ENCODE measurements at regions not wholly inside any gene's neighbourhood (a gene's known extent, or its start where the extent isn't known, plus 50 kb on each side); places are given as distances from the start of the nearest gene placed in this dataset.

DNA sequence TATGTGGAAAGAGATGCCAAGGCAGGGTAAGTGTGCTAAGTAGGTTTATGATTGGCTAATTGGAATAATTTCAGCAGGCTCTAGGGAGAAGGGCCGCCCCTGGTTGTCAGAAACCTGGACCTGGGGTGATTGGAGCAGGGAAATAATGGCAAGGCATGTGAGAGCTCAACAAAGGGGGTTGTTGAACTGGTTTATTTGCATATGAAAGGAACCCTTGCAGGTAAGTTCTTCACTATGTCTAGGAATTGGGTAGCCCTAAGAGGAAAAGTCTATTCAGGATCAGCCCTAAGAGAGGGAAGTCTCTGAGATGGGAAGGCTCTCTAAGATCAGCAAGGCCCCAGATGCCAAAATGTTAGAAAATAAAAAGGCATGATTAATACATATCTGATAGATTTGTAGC, 139.9 kb upstream of the PRNP start:
- no peak for DNase-seq
- no peak overlapping the region for H3K4me3 Mint-ChIP-seq
- ChIA-PET CTCF (no interaction called here), POLR2A (no interaction called here)
- H3K36me3 Mint-ChIP-seq (ENCODE audit: low read depth) = no peaks in the 10 kb centered on the region
- H3K27ac Mint-ChIP-seq = no peak overlapping the region
- no peaks in the 10 kb centered on the region for H3K4me1 Mint-ChIP-seq
- H3K9me3 Mint-ChIP-seq = no peaks in the 10 kb centered on the region
- peaks cover 46% of the 10 kb centered on the region for H3K27me3 Mint-ChIP-seq

DNA sequence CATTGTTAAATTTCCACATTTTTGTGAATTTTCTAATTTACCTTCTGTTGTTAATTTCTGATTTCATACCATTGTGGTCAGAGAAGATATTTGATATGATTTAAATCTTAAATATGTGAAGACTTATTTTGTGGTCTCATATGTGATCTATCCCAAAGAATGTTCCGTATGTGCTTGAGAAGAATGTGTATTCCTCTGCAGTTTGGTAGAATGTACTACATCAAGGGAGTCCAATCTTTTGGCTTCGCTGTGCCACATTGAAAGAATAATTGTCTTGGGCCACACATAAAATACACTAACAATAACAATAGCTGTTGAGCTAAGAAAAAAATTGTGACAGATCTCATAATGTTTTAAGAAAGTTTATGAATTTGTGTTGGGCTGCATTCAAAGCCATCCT, 140.7 kb upstream of the PRNP start:
- Mint-ChIP-seq H3K9me3 (no peaks in the 10 kb centered on the region), H3K27me3 (peaks cover 51% of the 10 kb centered on the region), H3K4me1 (no peaks in the 10 kb centered on the region), H3K4me3 (no peak overlapping the region), H3K27ac (no peak overlapping the region), H3K36me3 (ENCODE audit: low read depth) (no peaks in the 10 kb centered on the region)
- ChIA-PET POLR2A (no interaction called here), CTCF (no interaction called here)
- DNase-seq = no peak

DNA sequence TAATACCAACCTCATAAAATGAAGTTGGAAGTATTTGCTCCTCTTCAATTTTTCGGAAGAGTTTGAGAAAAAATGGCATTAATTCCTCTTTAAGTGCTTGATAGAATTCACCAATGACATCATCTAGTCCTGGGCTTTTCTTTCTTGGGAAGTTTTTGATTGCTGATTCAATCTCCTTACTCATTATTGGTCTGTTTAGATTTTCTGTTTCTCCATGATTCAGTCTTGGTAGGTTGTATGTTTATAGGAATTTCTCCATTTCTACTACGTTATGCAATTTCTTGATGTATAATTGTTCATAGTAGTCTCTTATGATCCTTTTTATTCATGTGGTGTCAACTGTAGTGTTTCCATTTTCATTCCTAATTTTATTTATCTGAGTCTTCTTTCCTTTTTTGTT, 141.5 kb upstream of the PRNP start:
- Mint-ChIP-seq H3K27ac (no peak overlapping the region), H3K4me3 (no peak overlapping the region), H3K4me1 (no peaks in the 10 kb centered on the region), H3K9me3 (no peaks in the 10 kb centered on the region), H3K27me3 (peaks cover 51% of the 10 kb centered on the region), H3K36me3 (ENCODE audit: low read depth) (no peaks in the 10 kb centered on the region)
- ChIA-PET CTCF (no interaction called here), POLR2A (no interaction called here)
- DNase-seq = no peak

DNA sequence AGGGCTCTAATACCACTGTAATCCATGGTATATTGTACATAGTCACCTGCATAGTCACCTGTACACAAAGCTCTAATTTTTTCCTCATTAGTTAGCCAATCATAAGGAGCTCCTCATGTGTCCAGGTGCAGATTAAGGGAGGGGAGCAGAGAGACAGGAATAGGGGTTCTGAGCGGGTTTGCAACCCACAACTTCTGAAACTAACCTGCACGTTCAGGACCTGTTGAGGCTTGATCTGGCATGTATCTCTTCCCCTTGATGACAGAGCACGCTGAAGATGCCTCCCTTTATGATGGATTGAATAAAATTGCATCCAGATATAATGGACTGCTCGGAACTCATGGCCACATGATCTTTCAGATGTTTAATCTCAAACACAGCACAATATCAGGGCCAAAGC, 144.0 kb upstream of the PRNP start:
- no peak overlapping the region for H3K4me3 Mint-ChIP-seq
- DNase-seq = no peak
- no peak overlapping the region for H3K27ac Mint-ChIP-seq
- H3K4me1 Mint-ChIP-seq = no peaks in the 10 kb centered on the region
- ChIA-PET POLR2A (no interaction called here), CTCF (no interaction called here)
- H3K27me3 Mint-ChIP-seq = peaks cover 52% of the 10 kb centered on the region
- H3K9me3 Mint-ChIP-seq = no peaks in the 10 kb centered on the region
- no peaks in the 10 kb centered on the region for H3K36me3 Mint-ChIP-seq (ENCODE audit: low read depth)

DNA sequence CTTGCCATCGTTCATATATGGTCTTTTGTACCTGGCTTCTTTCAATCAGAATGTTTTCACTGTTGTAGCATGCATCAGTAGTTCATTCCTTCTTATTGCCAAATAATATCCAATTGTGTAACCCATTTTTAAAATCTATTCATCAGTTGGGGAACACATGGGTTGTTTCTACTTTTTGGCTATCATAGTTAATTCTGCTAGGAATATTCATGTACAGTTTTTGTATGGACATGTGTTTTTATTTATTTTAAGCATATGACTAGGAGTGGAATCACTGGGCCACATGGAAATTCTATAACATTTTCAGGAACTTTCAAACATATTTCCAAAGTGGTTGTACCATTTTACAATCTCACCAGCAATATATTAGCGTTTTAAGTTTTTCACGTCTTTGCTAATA, 151.9 kb upstream of the PRNP start:
- H3K36me3 Mint-ChIP-seq (ENCODE audit: low read depth) = no peaks in the 10 kb centered on the region
- H3K4me3 Mint-ChIP-seq = no peak overlapping the region
- CTCF ChIA-PET = no interaction called here
- no peaks in the 10 kb centered on the region for H3K9me3 Mint-ChIP-seq
- POLR2A ChIA-PET = no interaction called here
- peaks cover 39% of the 10 kb centered on the region for H3K27me3 Mint-ChIP-seq
- no peak overlapping the region for H3K27ac Mint-ChIP-seq
- no peaks in the 10 kb centered on the region for H3K4me1 Mint-ChIP-seq
- no peak for DNase-seq

DNA sequence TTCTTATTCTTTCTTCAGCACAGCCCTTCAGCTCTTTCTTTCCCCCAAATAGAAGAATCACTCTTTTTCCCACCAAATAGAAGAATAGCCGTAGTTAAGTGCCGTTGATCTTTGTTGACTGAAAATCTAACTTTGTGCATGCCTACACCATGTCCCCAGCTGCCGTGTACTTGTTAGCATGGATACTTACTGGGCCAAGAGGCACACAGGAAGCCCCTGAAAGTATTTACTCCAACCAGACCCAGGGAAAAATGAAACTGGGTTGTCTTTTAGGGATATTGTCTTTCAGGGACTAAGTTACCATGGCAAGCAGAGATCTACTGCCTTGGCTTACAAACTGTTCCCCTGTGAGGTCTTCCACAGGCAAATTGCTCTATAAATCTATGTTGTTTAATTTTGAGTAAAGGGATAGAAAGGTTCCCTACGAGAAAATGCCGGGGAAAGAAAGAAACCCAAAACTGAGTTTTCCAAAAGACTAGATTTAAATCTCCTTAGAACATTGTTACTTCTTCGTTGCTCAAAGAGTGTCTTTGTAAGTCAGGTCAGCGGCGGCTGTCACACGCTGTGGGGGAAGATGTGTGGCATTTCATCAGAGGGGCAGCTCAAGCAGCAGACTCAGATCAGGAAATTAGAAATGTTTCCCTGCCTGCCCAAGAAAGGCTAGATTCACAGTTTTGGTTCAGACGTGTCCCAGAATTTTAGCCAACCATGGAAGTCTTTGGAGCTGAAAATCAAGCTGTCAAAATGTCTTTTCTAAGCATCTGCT, 152.7 kb upstream of the PRNP start:
- H3K27me3 Mint-ChIP-seq = peaks cover 41% of the 10 kb centered on the region
- no peak for DNase-seq
- CTCF ChIA-PET = no interaction called here
- H3K36me3 Mint-ChIP-seq (ENCODE audit: low read depth) = no peaks in the 10 kb centered on the region
- H3K4me3 Mint-ChIP-seq = no peak overlapping the region
- no peak overlapping the region for H3K27ac Mint-ChIP-seq
- H3K9me3 Mint-ChIP-seq = no peaks in the 10 kb centered on the region
- H3K4me1 Mint-ChIP-seq = no peaks in the 10 kb centered on the region
- POLR2A ChIA-PET = no interaction called here

DNA sequence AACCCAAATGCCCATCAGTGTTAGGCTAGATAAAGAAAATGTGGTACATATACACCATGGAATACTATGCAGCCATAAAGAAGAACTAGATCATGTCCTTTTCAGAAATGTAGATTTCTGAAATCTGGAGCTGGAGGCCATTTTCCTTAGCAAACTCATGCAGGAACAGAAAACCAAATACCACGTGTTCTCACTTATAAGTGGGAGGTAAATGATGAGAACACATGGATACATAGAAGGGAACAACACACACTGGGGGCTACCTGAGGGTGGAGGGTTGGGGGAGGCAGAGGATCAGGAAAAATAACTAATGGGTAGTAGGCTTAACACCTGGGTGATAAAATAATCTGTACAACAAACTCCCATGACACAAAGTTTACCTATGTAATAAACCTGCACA, 153.5 kb upstream of the PRNP start:
- no peak overlapping the region for H3K4me3 Mint-ChIP-seq
- H3K9me3 Mint-ChIP-seq = no peaks in the 10 kb centered on the region
- no peak overlapping the region for H3K27ac Mint-ChIP-seq
- no peaks in the 10 kb centered on the region for H3K4me1 Mint-ChIP-seq
- ChIA-PET POLR2A (no interaction called here), CTCF (no interaction called here)
- DNase-seq = no peak
- no peaks in the 10 kb centered on the region for H3K36me3 Mint-ChIP-seq (ENCODE audit: low read depth)
- peaks cover 43% of the 10 kb centered on the region for H3K27me3 Mint-ChIP-seq

DNA sequence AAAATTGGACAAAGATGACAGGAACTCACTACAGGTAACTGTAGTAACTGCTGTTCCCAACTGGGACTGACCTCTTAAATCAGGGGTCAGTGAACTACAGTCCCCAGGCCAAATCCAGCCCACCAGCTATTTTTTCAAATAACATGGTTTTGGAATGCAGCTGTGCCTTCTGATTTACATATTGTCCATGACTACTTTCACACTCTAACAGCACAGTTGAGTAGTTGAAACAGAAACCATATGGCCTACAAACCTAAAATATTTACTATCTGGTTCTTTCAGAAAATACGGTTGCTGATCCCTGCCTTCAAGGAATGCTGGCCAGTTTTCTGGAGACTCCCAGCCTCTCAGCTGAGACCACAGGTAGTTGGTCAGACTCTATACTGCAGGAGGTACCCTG, 161.5 kb upstream of the PRNP start:
- no peak for DNase-seq
- Mint-ChIP-seq H3K36me3 (ENCODE audit: low read depth) (no peaks in the 10 kb centered on the region), H3K4me3 (no peak overlapping the region)

DNA sequence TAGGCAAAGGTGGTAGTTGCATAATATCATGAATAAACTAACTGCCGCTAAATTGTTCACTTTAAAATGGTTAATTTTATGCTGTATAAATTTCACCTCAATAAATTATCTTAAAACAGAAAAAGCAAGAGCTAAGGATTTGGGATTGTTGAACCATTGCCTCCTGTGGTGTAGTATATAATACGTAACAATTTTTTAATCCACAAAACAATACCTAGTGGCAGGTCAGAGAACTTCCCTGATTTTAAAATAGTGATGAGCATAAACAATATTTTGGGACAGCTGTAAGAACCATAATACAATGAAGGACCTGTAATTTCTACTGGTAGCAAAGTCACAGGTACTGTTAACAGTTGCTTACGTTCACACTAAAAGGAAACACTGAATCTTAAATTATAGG, 161.9 kb upstream of the PRNP start:
- Mint-ChIP-seq H3K27me3 (peaks cover 28% of the 10 kb centered on the region), H3K27ac (no peak overlapping the region), H3K4me1 (no peaks in the 10 kb centered on the region), H3K4me3 (no peak overlapping the region), H3K36me3 (ENCODE audit: low read depth) (no peaks in the 10 kb centered on the region), H3K9me3 (no peaks in the 10 kb centered on the region)
- DNase-seq = no peak
- ChIA-PET CTCF (no interaction called here), POLR2A (no interaction called here)

More for the DNA sequence above, 161.5 kb upstream of the PRNP start:
- Mint-ChIP-seq H3K27me3 (peaks cover 28% of the 10 kb centered on the region), H3K4me1 (no peaks in the 10 kb centered on the region), H3K9me3 (no peaks in the 10 kb centered on the region), H3K27ac (no peak overlapping the region)
- ChIA-PET POLR2A (no interaction called here), CTCF (no interaction called here)

DNA sequence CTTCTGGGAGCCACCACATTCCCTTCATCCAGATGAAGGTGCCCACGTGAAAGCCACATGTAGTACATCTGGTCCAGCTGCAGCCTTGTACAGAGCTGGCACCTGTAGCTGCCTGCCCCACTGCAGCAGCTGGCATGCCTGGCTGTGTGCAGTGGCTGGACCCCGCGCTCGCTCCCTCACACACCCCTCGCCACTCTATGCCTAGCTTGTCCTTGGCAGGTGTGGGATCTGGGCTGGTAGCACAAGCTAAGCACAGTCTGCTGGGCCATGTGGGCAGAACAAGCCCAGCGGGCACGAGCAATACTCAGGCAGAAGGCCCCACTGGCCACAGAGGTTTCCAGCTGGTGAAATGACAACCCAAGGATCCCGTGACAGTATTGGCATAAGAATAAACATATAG, 163.9 kb upstream of the PRNP start:
- Mint-ChIP-seq H3K4me3 (no peak overlapping the region), H3K9me3 (no peaks in the 10 kb centered on the region), H3K27ac (no peak overlapping the region), H3K4me1 (no peaks in the 10 kb centered on the region), H3K36me3 (ENCODE audit: low read depth) (no peaks in the 10 kb centered on the region), H3K27me3 (peaks cover 20% of the 10 kb centered on the region)
- ChIA-PET CTCF (no interaction called here), POLR2A (no interaction called here)
- no peak for DNase-seq

DNA sequence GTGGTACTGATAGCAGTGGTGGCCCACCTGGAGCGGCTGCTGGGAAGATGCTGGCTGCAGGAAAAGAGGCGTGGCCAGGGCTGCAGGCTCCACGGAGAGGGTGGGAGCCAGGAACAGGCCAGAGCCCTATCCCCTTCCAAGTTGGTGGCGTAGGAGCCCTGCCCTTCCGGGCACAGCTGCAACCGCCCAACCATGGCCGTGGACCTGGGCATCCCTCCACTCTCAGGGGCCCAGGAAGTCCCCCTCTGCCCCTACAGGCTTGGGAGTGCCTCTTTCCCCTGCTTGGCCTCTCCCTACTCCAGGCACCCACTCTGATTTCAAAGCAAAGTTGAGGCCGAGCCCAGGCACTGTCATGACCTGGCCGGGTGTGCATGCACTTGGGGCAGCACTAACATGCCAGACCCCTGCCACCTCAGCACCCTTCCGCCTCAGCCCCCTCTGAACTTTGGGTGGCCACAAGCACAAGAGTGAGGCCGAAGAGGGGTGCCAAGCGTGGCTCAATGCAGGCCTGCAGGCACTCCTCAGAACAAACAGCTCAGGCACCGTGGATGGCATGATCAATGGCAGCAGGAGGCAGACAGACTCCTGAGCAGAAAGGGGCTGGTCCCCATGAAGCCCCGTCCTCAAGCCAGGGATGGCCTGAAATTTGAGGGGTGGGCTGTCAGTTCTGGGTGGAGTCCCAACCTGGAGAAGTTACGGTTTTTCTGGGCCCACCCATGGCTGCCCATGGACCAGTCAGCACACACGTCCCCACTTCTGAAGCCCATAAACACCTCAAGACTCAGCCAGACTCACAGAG, 164.9 kb upstream of the PRNP start:
- no peaks in the 10 kb centered on the region for H3K4me1 Mint-ChIP-seq

DNA sequence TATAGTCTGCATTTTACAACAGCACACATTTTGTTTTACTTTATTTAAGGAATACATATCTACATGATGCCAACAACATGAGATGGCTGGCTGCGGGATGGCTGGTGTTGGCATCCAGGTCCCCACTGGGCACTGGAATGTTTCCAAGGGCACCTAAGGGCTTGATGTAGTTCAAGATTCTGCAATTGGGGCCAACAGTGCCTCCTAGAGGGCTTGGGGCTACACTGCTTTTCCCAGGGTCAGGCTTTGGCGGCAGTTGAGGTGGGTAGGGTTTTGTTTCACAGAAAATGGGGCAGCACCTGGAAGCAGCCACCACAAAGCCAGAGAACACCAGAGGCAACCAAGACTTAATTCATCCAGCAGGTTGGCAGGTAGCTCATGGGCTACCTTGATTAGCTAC, 166.7 kb upstream of the PRNP start:
- CTCF ChIA-PET = interaction anchor here (1.6 kb wide), 1 partner anchor 409 kb away, joined by 5 read pairs; no protein-coding TSS in a partner anchor
- DNase-seq = peak; percentile 40
- Mint-ChIP-seq H3K27ac (no peak overlapping the region), H3K27me3 (peaks cover 21% of the 10 kb centered on the region), H3K36me3 (ENCODE audit: low read depth) (no peaks in the 10 kb centered on the region), H3K4me3 (no peak overlapping the region), H3K9me3 (no peaks in the 10 kb centered on the region), H3K4me1 (no peaks in the 10 kb centered on the region)
- POLR2A ChIA-PET = no interaction called here

More for the DNA sequence above, 164.9 kb upstream of the PRNP start:
- no peaks in the 10 kb centered on the region for H3K9me3 Mint-ChIP-seq
- H3K36me3 Mint-ChIP-seq (ENCODE audit: low read depth) = no peaks in the 10 kb centered on the region
- H3K4me3 Mint-ChIP-seq = no peak overlapping the region
- H3K27ac Mint-ChIP-seq = no peak overlapping the region
- H3K27me3 Mint-ChIP-seq = peaks cover 19% of the 10 kb centered on the region
- DNase-seq = no peak
- CTCF ChIA-PET = no interaction called here
- POLR2A ChIA-PET = no interaction called here

DNA sequence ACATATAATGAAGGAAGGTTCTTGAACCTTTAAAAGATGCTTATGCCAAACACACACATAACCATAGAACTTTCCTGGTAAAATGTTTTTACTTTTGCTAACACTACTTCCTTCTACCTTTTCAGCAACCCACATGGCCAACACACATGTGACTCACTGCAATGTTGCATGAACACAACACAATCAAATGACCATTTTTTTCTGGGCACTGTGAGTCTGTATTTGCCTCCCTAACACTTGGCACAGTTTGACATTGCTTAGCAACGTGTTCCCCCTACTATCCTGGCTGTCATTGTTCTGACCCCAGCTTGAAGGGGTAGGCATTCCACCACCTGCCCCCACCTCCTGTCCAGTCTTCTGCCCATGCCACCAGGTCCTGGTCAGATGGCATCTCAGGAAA, 169.4 kb upstream of the PRNP start:
- DNase-seq = no peak
- ChIA-PET CTCF (no interaction called here), POLR2A (no interaction called here)
- no peak overlapping the region for H3K27ac Mint-ChIP-seq
- H3K27me3 Mint-ChIP-seq = peaks cover 35% of the 10 kb centered on the region
- H3K4me1 Mint-ChIP-seq = no peaks in the 10 kb centered on the region
- no peaks in the 10 kb centered on the region for H3K9me3 Mint-ChIP-seq
- no peaks in the 10 kb centered on the region for H3K36me3 Mint-ChIP-seq (ENCODE audit: low read depth)
- no peak overlapping the region for H3K4me3 Mint-ChIP-seq

DNA sequence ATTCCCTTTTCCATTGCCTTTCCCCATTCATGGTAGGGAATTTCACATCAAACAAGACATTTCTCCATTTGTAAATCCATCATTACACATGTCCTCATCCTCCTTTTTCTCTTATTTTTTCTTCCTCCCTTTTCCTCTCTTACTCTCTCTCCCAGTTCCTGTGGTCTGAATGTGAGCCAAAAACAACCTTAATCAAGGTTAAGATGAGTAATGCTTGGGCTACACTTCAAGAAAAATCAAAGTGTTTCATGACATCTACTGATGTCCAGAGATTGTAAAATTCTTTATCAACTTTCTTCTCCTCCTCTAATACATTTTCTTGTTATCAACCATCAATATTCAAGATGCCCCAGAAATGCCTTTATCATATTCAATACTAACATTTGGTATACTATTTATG, 172.5 kb upstream of the PRNP start:
- Mint-ChIP-seq H3K27me3 (peaks cover 34% of the 10 kb centered on the region), H3K27ac (no peak overlapping the region), H3K4me3 (no peak overlapping the region), H3K36me3 (ENCODE audit: low read depth) (no peaks in the 10 kb centered on the region), H3K4me1 (no peaks in the 10 kb centered on the region), H3K9me3 (no peaks in the 10 kb centered on the region)
- no peak for DNase-seq
- CTCF ChIA-PET = no interaction called here
- POLR2A ChIA-PET = no interaction called here

All from activated CD4-positive, alpha-beta memory T cell treated with anti-CD3 and anti-CD28 coated beads, Interleukin-2, amount 10 ng/mL, durations not matched to agents 7 days and 5 days (primary cell).